GM12873 (cell line): ENCODE measurements at regions not wholly inside any gene's neighbourhood (a gene's known extent, or its start where the extent isn't known, plus 50 kb on each side); places are given as distances from the start of the nearest gene placed in this dataset.

ENCODE experiments used
- TF ChIP-seq, protein P1 (sequence below): IDR thresholded peaks from 2 replicates; pipeline ENCODE4 v1.5.1; 2012; ENCODE audit warnings: low read depth, mild to moderate bottlenecking, moderate library complexity, low read length, control low read depth; ENCODE audit not compliant: insufficient read depth; ENCODE audit errors: missing control alignments

DNA sequence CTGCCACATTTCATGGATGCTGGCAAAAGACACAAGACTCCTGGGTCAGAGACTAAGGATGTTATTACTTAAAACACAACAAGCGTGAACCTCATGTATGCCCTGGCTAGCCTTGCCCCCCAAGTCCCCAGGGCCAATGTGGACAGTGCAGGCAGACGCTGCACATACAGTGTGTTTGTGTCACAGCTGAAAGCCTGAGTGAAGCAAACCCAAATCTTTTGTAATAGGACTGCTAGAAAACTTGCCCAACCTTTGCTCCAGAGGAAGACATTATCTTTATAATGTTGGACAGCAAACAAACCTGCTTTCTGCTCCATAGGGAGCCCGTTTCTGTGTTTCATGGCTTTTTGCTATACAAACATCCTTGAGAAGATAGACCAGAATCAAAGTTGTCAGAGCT lies 282.0 kb upstream of the RORA start:
- TF ChIP-seq, protein P1, sequence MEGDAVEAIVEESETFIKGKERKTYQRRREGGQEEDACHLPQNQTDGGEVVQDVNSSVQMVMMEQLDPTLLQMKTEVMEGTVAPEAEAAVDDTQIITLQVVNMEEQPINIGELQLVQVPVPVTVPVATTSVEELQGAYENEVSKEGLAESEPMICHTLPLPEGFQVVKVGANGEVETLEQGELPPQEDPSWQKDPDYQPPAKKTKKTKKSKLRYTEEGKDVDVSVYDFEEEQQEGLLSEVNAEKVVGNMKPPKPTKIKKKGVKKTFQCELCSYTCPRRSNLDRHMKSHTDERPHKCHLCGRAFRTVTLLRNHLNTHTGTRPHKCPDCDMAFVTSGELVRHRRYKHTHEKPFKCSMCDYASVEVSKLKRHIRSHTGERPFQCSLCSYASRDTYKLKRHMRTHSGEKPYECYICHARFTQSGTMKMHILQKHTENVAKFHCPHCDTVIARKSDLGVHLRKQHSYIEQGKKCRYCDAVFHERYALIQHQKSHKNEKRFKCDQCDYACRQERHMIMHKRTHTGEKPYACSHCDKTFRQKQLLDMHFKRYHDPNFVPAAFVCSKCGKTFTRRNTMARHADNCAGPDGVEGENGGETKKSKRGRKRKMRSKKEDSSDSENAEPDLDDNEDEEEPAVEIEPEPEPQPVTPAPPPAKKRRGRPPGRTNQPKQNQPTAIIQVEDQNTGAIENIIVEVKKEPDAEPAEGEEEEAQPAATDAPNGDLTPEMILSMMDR = no peak

DNA sequence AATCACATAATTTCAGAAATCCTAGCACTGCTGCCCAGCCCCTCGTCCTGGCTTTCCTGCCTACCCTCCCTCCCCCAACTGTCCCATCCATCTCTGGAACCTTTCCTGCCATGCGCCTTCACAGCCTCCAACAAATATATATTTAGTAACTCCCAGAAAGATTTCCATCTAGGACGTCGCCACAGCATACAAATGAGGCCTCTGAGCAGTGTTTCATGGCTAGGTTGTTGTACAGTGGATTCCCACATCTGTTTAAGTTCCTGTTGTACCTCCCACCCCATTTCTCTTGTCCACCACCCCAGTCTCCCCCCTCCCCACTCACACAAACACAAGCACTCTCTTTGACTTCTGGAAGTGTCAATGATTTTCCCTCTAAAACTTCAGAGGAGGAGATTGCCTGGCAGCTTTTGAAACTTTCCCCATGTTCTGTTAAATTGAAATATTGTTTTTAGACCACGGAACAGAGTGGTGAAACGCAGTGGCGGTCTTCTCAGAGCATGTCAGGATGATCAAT lies 280.3 kb upstream of the RORA start:
- TF ChIP-seq, protein P1 = no peak

DNA sequence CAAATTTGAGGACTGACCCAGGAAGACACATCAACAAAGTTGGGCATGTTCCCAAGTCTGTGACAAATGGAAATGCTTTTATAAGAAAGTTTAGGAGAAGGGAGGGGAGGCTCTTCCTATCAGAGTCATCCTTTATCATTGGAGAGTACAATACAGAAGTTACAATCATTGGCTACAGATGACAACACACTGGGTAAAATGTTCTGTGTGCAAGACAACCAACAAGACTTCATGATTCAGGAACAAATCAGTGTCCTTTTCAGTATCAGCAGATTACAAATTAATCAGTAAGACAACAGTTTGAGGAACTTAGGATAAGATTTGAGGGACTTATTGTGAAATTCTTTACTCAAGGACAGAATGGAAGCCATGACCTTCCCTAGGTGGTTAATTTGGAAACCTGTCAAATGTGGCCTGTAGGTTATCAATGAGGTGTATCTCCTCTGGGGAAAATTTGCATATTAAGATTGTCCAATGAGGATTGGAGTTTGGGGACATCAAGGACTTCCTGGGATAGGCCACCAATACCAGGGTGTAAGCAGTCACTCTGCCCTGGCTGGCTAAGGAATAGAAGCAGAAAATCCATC lies 274.4 kb upstream of the RORA start:
- TF ChIP-seq, protein P1 = no peak

DNA sequence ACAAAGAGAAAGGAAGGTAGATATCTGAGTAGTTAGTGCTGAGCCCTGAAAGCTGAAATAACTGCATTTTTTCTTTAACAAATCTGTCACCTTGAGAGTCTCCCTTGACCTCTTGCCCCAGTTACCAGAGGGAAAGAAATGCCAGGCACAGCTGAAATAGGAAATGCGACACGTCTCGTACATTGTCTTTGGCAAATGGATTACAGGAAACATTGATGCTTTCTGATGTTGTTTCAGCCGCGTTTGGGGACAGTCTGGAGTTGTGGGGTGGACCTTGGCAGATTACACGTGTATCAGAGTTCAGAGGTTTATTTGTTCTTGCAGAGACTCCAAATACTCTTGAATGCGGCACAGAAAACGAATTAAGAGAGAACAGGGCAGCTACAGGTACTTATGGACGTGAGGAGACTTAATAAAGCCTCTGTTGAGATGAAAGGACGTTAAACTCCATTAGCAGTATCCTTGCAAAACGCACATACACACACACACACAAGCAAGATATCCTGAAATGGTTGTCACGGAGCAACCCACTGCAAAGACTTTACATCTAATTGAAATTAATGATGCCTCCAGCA lies 272.8 kb upstream of the RORA start:
- TF ChIP-seq, protein P1 = no peak

DNA sequence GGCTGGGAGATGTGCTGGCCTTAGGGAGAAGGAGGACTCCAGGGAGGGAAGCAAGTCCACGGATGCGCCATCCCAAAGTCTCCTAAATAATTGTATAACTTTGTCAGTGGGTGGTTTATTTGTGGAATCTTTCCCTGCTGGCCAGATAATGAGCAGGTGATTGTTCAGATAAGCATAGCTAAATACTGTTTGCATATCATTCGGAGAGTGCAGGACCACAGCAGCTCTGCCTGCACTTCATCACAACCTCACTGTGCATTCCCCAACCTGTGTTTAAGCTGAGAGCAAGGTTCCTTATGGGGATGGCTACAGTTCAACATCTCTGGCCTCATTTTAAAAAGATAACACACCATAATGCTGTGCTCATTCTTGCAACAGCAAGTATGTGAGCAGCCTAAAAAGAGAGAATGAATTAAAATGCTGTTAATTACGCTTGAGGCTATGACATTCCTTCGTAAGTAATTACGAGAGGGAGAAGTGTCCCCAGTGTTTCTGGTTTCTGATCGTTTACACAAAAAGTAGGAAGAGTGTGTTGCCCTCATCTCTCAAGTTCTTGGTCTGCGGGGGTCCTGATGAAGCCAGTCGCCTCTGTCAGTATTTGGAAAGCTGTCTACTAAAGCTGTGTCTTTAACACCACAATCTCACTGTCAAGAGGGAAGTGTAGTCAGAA lies 272.0 kb upstream of the RORA start:
- TF ChIP-seq, protein P1 = no peak

DNA sequence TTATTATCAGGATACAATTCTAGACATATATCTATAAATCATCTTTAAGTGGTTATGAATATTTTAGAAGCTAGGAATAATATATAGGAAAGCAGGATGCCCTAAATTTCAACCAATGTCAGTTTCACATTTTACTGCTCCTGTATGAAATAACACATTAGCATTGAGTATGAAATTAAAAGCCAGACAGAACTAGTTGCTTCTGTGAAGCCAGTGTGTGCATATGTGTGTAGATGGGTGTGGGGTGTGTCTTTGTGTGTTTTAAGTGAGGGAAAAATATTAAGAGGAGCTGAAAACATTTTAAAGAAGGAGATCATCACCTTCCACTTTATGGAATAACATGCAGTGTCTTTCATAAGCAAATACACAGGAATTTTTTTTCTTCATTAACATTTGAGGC lies 271.4 kb upstream of the RORA start:
- TF ChIP-seq, protein P1 = no peak

DNA sequence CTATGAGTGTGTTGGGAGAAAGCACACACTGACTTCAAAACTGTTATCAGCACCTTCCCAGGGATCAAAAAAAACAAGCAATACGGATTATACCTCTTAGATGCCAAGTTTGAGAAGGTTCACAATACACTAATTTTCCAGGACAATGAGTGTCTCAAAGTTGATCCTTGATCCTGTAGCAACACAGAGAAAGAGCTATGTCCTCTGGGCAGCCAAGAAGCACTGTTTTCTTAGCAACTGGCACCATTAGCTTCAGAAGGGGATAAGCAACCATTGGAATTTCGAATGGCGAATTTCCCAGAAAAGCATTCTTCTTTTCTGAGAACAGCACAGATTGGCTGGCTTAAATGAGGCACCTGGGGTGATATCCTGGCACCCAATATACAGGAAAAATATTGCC lies 270.3 kb upstream of the RORA start:
- TF ChIP-seq, protein P1 = no peak
